GM21825 (cell line): ENCODE measurements at regions not wholly inside any gene's neighbourhood (a gene's known extent, or its start where the extent isn't known, plus 50 kb on each side); places are given as distances from the start of the nearest gene placed in this dataset.
A peak's percentile ranks its signal among the peaks of the same experiment; 100 is the strongest.

Experiments
- ATAC-seq: cut with Tn5 transposase; IDR thresholded peaks from one replicate; pipeline ENCODE4 v1.9.1; 2021; ENCODE audit warnings: mild to moderate bottlenecking, moderate library complexity; ENCODE audit not compliant: unreplicated experiment

GRCh38 chr21:35905096-35905962 lies 155.0 kb downstream of the SETD4 start:
- no peak for ATAC-seq

- no peak for ATAC-seq
Observed at GRCh38 chr21:35900539-35900938, 159.8 kb downstream of the SETD4 start.

DNA sequence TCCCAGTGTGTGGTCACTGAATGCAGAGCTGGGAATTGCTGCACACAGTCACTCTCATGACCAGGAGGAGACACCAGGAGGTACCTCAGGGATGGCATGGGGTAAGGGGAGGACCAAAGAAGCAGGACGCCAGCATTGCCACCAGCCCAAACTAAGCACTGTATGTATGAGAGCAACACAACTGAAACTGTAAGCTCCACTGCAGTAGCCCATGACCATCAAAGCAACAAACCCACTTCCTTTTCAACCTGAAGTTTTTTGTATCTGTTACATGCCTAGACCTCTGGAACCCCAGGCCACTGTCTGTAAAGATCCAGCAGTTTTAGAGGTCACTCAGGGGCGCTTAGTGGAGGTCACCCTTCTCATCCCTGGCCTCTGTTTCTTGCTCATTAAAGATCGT lies 164.3 kb downstream of the SETD4 start:
- ATAC-seq: peak; percentile 57

- no peak for ATAC-seq
Observed at GRCh38 chr21:35895598-35895997, 164.7 kb downstream of the SETD4 start.

DNA sequence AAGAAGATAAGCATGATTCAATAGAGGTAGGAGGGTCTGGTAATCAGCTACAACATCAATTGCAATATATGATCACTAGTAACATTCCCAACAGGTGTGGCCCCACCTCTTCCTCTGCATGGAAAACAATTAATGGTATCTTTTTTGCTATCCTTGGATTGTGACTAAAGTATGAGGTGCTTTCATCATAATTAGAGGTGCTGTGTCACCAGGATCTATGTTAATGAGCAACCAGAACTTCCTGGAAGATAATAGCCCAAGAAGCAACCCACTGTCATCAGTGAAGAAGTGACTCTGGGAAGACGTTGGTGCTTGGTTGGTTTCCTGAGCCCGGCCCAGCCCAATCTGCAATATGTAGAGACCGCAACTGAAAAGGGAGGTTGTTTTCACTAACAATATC lies 167.2 kb downstream of the SETD4 start:
- ATAC-seq: no peak

- ATAC-seq: no peak
Observed at GRCh38 chr21:35886887-35887286, 173.4 kb downstream of the SETD4 start.

DNA sequence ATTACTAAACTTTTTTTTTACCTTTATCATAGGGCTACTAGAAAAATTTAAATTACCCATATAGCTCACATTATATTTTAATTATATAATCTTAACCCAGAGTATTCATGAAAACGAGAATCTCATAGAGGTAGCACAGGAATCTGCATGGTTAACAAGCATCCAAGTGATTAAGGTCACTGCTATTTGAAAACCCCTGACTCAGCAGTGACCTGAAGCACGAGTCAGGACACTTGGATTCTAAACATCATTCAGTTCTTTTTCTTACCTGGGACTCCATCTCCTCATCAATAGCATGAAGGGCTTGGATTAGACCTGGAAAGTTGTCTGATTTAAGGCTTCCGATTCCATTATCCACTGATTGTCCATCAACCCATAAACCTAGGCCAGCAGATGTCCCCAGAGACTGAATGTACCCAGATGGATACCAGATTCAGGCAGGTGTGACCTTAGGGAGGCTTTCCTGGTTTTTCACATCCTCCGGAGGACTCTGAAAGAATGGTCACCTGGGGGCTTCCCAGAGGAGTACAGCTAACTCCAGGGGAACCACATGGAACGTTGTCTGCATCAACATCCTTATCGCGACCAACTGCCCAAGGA lies 174.3 kb downstream of the SETD4 start:
- ATAC-seq: no peak

- no peak for ATAC-seq
Observed at GRCh38 chr21:35882791-35883240, 177.5 kb downstream of the SETD4 start.

DNA sequence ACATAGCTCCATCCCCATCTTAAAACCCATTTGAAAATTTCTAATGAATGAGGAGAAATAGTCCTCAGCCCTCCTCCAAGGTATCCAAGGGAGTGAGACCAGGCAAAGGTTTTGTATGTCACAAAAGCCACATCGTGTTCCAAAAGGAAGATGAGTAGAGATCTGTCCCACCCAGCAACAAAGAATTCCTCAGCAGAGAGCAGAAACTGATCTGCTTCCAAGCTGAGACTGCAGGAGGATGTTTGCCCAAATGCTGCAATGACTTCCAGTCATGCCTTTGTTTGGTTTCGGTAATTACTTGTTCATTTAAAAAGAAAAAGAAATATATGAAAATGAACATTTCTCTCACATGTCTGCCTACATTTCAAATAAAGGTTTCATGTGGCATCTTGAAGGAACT lies 186.9 kb downstream of the SETD4 start:
- no peak for ATAC-seq

DNA sequence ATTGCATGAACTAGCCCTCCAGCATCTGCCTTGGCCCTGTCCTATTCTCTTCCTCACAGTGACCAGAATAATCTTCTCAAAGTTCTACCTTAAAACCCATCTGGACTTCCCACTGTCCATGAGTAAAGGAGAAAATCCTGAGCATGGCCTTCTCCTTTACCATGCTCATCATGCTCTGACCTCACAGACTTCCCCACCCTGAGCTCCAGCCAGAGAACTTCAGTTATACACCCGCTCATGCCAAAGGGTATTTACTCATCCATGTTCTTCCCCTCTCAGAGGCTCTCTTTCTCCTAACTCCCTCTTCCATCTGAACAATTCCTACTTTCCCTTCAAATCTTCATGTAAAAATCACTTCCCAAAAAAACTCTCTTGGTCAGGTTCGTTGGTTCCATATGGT lies 188.4 kb downstream of the SETD4 start:
- ATAC-seq: no peak

GRCh38 chr21:35868869-35869223 lies 191.5 kb downstream of the SETD4 start:
- no peak for ATAC-seq

DNA sequence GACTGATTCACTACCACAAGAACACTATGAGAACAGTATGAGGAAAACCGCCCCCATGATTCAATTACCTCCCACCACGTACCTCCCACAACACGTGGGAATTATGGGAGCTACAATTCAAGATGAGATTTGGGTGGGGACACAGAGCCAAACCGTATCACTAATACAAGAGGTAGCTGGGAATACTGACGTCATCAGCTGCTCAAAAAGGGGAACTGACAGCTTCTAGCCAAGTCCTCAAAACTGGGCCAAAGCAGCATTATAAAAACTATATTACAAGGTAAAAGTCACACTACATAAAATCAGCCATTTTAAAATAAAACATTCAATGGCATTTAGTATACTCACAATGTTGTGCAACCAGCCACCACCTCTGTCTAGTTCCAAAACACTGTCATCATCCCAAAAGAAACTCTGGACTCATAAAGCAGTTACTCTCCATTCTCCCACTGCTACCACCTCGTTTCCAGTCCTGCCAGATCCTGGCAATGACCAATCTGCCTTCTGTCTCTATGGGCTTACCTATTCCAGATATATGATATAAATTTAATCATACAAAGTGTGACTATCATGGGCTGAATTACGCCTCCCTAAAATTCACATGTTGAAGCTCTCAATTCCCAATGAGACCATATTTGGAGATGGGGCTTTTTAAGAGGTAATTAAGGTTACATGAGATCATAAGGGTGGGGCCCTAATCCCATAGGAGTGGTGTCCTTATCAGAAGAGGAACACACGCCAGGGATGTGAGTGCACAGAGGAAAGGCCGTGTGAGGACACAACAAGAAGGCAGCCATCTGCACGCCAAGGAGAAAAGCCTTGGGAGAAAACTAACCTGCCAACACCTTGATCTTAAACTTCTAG lies 192.1 kb downstream of the SETD4 start:
- ATAC-seq: no peak

DNA sequence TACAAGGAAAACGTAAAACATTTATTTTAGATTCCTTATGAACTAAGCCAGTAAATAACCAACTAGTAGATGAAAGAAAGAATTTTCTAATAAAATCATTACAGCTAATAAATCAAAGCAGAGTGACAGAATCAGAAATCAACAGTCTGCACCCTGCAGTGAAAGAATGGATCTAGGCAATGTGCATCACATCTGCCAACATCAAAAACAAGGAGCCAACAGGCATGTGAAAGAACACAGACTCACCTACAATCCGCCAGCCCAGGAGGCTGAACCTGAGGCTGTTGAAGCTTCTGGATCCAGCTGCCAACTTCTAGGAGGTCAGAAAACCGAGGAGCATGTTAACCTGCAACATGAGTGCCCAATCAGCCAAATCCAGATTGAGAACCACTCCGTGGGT lies 196.3 kb downstream of the SETD4 start:
- no peak for ATAC-seq

GRCh38 chr21:35862969-35863368 lies 197.4 kb downstream of the SETD4 start:
- no peak for ATAC-seq

DNA sequence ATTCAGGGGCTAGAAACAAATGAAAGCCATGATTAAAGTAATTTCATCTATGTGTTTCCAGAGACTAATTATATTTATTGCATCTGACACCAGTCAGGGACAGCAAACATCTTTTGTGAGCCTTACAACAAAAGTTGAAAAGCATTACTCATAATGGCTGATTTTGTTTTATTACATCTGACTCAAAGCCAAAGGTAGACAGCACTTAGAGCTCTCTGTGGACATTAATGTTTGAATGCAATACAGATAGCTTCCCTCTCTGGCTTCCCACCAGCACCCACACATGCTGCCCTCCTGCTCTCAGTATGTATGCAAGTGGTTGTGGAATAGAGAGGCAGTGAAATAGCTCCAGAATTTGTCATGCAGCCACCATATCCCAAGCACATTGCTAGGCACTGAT lies 198.7 kb downstream of the SETD4 start:
- ATAC-seq: no peak

DNA sequence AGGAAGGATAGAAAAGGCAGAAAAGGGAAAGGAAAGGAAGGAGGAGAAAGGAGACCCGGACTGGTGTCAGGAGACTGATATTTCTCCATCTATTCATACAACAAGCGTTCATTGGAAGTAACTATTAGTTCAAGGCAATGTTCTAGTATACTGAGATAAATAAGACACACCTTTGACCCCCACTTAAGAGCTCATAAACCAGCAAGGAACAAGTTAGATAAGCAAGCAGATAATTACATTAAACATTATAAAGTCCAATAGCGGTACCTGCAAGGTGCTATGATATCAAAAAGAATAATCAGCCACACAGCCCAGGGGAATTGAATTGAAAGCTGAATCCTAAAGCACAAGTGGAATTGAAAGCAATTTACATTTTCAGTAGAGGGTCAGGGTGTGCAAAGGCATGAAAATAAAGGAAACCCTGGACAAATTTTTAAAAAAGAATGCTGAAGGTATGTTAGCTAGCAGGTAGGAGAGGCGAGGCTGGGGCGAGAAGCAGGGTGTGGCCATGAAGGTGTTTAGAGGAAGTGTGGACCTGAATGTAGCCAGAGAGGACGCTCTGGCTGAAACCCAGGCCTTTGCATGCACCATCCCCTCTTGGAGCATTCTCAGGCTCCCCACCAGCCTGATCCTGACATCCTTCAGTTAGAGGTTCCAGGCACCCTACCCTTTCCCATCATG lies 200.0 kb downstream of the SETD4 start:
- no peak for ATAC-seq

GRCh38 chr21:35859677-35860076 lies 200.6 kb downstream of the SETD4 start:
- no peak for ATAC-seq

DNA sequence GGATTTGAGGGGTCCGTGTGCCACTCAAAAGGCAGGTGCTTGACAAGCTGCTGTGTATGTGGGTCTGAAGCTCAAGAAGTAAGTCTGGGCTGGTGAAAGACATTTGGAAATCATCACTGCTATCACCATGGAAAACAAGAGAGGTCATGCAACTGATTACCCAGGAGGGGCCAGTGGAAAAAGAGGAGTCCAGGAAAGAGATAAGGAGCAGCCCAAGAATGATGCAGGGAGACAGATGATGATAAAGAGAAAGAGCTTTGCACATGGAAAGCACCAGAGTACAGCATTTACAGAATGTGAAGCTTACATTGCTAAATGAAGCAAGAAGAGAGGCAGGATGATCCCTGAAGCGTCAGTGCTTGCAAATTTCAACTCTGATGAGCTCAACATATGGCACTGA lies 203.2 kb downstream of the SETD4 start:
- no peak for ATAC-seq

- no peak for ATAC-seq
Observed at GRCh38 chr21:35855484-35855883, 204.8 kb downstream of the SETD4 start.

DNA sequence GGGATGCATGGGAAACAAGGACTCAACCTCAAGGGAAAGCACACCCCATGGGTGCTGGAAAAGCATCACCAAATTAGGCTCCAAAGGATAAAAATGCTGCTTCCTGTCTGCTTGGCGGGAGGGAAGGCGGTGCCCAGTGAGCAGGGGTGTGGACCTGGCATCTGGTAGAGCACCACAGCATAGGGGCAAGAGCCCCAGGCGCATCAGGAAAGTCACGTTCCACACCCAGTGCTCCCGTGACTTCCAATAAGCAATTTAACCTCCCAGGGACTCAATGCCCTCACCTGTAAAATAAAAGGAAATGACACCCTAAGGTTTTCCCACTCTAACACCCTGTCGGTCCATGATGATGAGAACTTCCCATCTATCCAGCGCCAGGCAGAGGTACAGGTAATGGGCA lies 206.0 kb downstream of the SETD4 start:
- ATAC-seq: no peak
